Ovary (tissue), 7 donors: ENCODE measurements at regions not wholly inside any gene's neighbourhood (a gene's known extent, or its start where the extent isn't known, plus 50 kb on each side); places are given as distances from the start of the nearest gene placed in this dataset.
"Not testable (repeated sequence)": the region's sequence is repeated elsewhere in the genome, so short reads cannot be mapped to it uniquely, and the experiment has no call there.

ENCODE experiments used
- DNase-seq, 5 donors: peaks; one replicate each; pipeline ENCODE4 v3.0.0-alpha.2; 2019 to 2020
- H3K27ac ChIP-seq, 2 donors: fragments of 200-600 bp; one replicate each; pipeline versions ENCODE4 v1.5.1 to v1.8.0; 2019 to 2022
- H3K27me3 ChIP-seq: fragments of 200-600 bp; one replicate; pipeline ENCODE4 v1.8.0; 2022
- H3K36me3 ChIP-seq: fragments of 200-600 bp; sonication (generic); one replicate; pipeline ENCODE4 v1.5.1; 2019
- H3K4me1 ChIP-seq: one replicate; pipeline ENCODE4 v1.8.1; 2013; ENCODE audit warnings: mild to moderate bottlenecking, moderate library complexity; ENCODE audit not compliant: insufficient read depth
- H3K4me3 ChIP-seq: fragments of 200-600 bp; sonication (generic); one replicate; pipeline ENCODE4 v1.5.1; 2017
- H3K9me3 ChIP-seq, 2 donors: fragments of 200-600 bp in 1 of 2; sonication (generic) in 1 of 2; one replicate each; pipeline versions ENCODE4 v1.5.1 to v1.8.1; 2013 to 2019; ENCODE audit warnings: mild to moderate bottlenecking in 1 of 2, moderate library complexity in 1 of 2
- CTCF ChIP-seq, 3 donors: fragments of 450-650 bp in 2 of 3; fragments of 200-600 bp in 1 of 3; IDR thresholded peaks; one replicate each; pipeline versions ENCODE4 v1.5.1 to v1.8.0; 2016 to 2022; ENCODE audit warnings: antibody characterized with exemption in 3 of 3, mild to moderate bottlenecking in 1 of 3
- EP300 ChIP-seq: sonication (generic); formaldehyde crosslinking; IDR thresholded peaks from one replicate; pipeline ENCODE4 v1.6.1; 2017; ENCODE audit warnings: antibody characterized with exemption
- POLR2A ChIP-seq: fragments of 450-650 bp; IDR thresholded peaks from one replicate; pipeline ENCODE4 v1.6.1; 2017; ENCODE audit warnings: antibody characterized with exemption, mild to moderate bottlenecking, moderate library complexity
- WGBS, 3 donors: extraction: QIAGEN DNeasy Blood & Tissue Kit in 1 of 3; methylation state at CpG; one replicate each; pipeline versions ENCODE4 v1.1.5 to v1.1.7; 2013 to 2017; 5-methylcytosine and 5-hydroxymethylcytosine counted together
- intact Hi-C, 4 donors: fragments of 100-400 bp; cut with DNase I; formaldehyde crosslinking; loops; one replicate each; pipeline versions ENCODE4 v1.11.0 to v1.15.1; 2022 to 2023
- donor health status: DM: no; HTN: no; CAD: no; lungs with moderate emphysema.
- donor health status: DM: no; HTN: no; CAD: no.
- donor health status: Bipolar disorder and iron deficiency.
- donor health status: DM: no; HTN: no; CAD: no.
- donor health status: DM: yes; HTN: yes; CAD: no.

- Histone ChIP-seq H3K9me3 (no peaks in the 10 kb centered on the region), H3K36me3 (no peaks in the 10 kb centered on the region), H3K4me3 (no peak overlapping the region), H3K27me3 (no peaks in the 10 kb centered on the region), H3K27ac (no peak overlapping the region), H3K4me1 (no peaks in the 10 kb centered on the region)
- intact Hi-C loops, result no loop called here
- 90 to 94% (median 91%) methylated on average over 2 of the region's 2 CpGs for WGBS, 3 donors
- no peak for DNase-seq
- TF ChIP-seq EP300 (no peak), POLR2A (no peak), CTCF (IDR thresholded peaks at IDR 0.05) (no peak)
Observed at GRCh38 chr5:104082754-104083153, 520.2 kb upstream of the NUDT12 start.

GRCh38 chr5:104081232-104081631 is 518.6 kb upstream of the NUDT12 start:
- Histone ChIP-seq H3K4me1 (no peaks in the 10 kb centered on the region), H3K27me3 (no peaks in the 10 kb centered on the region), H3K27ac (no peak overlapping the region), H3K36me3 (no peaks in the 10 kb centered on the region), H3K4me3 (no peak overlapping the region), H3K9me3 (no peaks in the 10 kb centered on the region)
- intact Hi-C loops, result no loop called here
- no peak for TF ChIP-seq POLR2A
- TF ChIP-seq CTCF (IDR thresholded peaks at IDR 0.05), result no peak
- TF ChIP-seq EP300, result no peak
- DNase-seq, result no peak

- H3K4me1 ChIP-seq, result no peaks in the 10 kb centered on the region
- H3K4me3 ChIP-seq, result no peak overlapping the region
- WGBS, 3 donors, result 85 to 88% (median 87%) methylated on average over 2 of the region's 2 CpGs
- no peak for DNase-seq
- intact Hi-C loops, result no loop called here
- no peaks in the 10 kb centered on the region for H3K27me3 ChIP-seq
- TF ChIP-seq POLR2A (no peak), CTCF (IDR thresholded peaks at IDR 0.05) (no peak), EP300 (no peak)
- no peak overlapping the region for H3K27ac ChIP-seq
- no peaks in the 10 kb centered on the region for H3K36me3 ChIP-seq
- no peaks in the 10 kb centered on the region for H3K9me3 ChIP-seq
Observed at GRCh38 chr5:104080646-104081175, 518.1 kb upstream of the NUDT12 start.

DNA sequence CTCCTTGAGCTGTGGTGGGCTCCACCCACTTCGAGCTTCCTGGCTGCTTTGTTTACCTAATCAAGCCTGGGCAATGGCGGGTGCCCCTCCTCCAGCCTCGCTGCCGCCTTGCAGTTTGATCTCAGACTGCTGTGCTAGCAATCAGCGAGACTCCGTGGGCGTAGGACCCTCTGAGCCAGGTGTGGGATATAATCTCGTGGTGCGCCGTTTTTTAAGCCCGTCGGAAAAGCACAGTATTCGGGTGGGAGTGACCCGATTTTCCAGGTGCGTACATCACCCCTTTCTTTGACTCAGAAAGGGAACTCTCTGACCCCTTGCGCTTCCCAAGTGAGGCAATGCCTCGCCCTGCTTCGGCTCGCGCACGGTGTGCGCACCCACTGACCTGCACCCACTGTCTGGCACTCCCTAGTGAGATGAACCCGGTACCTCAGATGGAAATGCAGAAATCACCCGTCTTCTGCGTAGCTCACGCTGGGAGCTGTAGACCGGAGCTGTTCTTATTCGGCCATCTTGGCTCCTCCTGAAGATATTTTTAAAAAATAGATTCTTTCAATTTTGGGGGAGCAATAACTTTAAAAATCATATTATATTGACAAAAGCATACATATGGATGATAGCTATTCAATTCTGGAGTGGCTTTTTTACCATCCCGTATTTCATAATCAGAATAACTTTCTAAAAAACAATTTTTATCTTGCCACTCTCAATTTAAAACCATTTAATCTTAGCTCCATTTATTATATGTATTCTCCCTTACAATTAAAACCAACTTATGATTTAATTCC is 517.5 kb upstream of the NUDT12 start:
- H3K4me1 ChIP-seq, H3K27ac ChIP-seq, intact Hi-C loops, H3K4me3 ChIP-seq, DNase-seq, H3K27me3 ChIP-seq, H3K36me3 ChIP-seq, H3K9me3 ChIP-seq: not testable (repeated sequence)
- 93 to 96% (median 95%) methylated on average over 27 to 29 of the region's 29 CpGs for WGBS, 3 donors

DNA sequence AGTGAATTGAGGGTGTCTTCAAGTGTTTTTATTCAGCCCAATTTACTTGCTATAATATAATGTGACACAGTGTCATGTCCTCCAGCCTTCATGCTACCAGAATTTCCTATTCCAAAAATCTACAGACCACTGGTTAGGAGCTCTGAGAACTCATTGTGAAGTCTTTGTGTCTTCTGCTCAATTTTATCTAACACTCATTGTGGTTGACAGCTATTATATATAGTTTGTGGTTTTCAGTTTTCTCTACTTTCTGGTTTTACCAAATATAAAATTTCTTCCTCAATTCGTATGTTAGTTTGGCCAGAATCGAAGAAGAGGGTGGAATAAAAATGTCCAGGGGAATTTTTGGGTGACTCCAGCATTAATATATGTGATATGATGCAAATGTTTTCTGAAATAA is 509.3 kb upstream of the NUDT12 start:
- H3K4me1 ChIP-seq, result no peaks in the 10 kb centered on the region
- intact Hi-C loops, result no loop called here
- 72 to 79% (median 73%) methylated on average over 2 of the region's 2 CpGs for WGBS, 3 donors
- no peaks in the 10 kb centered on the region for H3K36me3 ChIP-seq
- TF ChIP-seq POLR2A, result no peak
- TF ChIP-seq EP300, result no peak
- no peaks in the 10 kb centered on the region for H3K27me3 ChIP-seq
- no peak for DNase-seq
- H3K9me3 ChIP-seq, result no peaks in the 10 kb centered on the region
- H3K27ac ChIP-seq, result no peak overlapping the region
- H3K4me3 ChIP-seq, result no peak overlapping the region
